Brain pericyte (primary cell): ENCODE measurements at regions not wholly inside any gene's neighbourhood (a gene's known extent, or its start where the extent isn't known, plus 50 kb on each side); places are given as distances from the start of the nearest gene placed in this dataset.

Experiments used
- DNase-seq: peaks from one replicate; pipeline ENCODE4 v3.0.0-alpha.2; 2012; ENCODE audit warnings: low read depth, low spot score

DNA sequence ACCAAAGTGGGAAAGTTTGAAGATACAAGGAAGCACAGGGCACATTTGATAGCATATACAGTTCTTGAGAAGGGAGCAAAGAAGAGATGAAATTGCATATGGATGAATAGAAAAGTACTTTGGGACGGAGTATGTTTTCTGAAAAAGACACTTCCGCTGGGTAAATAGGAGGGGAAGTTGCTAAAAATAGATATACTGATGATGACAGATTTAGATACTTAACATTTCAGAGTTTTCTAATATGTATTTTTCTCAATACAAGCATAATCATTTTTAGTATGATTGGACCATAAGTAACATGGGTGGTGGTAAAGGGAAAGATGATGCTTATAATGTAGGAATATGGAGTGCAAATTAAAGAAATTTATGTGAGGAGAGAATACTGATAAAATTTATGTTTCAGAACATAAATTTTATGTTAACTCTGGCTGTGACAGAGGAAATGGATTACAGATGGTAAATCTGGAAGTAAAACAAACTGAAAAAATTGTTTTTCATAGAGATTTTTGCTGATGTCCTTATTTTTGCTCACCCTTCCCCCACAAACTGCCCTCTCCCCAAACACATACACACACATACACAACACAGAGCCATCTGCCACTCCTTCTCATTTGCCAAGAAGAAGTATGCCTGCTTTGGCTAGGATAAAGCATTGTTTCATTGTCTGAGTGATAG, 583.9 kb upstream of the MIR17HG start:
- no peak for DNase-seq

DNA sequence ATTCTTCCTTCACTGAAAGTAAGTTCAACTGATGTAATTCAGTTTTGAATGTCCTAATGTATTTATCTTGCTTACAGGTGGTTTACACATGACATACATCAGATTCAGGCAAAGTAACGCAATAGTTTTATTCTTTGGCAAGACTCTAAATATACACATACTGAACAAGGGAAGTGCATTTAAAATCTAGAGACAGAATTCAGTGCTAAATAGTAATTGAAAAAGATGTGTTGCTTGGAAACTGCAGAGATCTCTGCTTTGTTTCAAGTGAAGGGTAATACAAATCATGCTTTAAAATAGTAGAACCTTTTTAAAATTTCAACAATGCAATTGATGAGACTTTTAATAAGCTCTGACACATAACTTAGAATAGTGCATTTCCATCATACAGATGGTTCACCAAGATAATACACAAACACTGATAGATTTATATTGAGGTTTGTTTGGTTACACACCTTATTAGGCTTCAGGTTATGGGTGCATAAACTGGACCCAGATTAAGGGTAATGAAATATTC, 581.0 kb upstream of the MIR17HG start:
- no peak for DNase-seq

DNA sequence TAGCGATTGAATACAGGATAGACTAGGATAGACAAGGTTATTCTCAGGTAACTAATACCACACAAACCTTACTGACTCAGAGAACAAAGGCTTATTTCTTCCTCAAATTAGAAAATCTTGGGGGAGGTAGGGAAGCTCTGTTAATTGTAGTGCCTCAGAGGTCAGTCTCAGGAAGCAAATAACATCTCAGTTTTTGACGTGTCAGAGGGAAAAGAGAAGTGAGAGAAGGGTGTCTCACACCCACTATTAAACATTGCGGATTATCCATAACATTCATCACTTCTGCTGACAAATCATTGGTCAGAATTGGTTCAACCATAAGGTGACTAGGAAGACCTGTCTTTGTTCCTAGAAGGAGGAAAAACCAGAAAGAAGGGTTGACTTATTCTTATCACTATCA, 579.4 kb upstream of the MIR17HG start:
- DNase-seq: no peak

DNA sequence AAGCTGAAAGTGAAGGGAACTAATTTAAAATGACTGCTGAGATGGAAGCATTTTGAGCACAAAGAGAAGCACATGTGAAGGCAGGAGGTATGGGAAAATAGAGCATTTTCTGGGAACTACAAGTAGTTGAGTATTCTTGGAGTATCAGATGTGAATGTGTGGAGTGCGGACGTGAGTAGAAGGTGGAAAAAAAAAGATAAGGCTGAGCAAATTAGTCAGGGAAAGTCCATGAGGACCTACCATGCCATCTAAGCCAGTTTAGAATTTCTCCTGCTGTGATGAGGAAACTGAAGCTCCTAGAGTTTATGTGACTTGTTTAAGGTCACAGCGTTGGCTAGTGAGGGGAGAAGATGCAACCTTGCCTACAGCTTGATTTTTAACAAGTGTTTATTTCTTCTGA, 578.1 kb upstream of the MIR17HG start:
- no peak for DNase-seq

DNA sequence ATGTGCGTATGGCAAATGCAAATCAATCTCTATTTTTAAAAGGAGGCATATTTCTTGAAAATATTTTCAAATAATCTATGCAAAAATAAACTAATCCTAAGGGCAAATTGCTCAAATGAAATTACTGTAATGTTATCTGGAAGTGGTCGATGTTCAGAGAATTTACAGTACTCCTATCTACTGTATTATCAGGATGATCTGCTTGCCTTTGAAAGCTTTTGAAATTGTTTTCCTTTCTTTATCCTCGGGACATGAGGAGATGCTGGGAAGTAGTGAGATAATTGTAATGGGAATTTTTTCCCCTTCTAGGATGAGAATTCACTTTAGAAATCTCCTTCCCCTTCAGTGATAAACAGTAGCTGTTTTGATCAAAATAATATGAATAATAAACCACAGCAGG, 577.2 kb upstream of the MIR17HG start:
- DNase-seq: no peak

DNA sequence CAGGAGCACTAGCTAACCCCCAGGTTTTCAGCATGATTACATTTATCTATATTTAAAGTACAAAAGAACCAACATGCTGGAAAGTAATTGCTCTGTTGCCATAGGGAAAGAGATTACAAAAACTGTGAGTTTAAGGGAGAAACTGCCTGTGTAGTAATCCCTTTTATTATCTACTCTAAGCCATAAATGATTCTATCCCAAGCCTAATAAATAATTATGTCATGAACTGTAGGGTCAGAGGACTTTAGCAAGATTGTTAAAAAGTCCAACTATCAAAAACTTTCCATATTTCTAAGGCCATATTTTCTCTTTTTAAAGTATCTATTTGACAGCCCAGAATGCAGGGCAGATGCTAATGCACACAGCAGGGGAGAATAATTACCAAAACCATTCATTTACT, 573.8 kb upstream of the MIR17HG start:
- no peak for DNase-seq

DNA sequence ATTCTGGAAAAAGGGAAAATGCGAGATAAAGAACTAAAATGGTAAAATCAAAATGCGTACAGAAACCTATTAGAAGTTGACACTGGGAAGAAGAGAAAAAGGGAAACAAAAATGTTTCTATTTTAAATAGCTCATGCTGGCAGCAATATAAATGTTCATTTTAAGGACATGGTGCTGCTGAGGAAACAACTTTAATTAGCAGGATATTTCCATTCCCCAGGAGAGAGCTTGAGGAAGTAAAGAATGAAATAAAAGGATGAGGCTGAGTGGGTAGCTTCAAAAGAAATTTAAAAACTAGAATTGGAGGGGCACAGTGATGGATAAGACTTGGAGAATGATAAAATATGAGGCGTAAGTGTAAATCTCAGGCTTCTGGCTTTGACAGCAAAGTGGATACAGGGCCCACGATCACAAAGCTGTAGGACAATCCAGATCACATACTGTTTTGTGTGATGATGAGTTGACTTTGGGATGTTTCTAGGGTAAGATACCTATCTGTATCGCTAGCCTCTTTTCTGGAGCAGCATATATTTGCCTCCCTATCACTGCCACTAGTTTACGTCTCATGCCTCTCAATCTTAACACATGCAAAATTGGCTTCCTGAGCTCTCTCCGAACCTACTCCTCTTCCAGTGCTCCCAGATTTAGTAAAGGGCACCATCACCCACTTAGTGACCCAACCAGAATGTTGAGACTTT, 571.3 kb upstream of the MIR17HG start:
- no peak for DNase-seq

DNA sequence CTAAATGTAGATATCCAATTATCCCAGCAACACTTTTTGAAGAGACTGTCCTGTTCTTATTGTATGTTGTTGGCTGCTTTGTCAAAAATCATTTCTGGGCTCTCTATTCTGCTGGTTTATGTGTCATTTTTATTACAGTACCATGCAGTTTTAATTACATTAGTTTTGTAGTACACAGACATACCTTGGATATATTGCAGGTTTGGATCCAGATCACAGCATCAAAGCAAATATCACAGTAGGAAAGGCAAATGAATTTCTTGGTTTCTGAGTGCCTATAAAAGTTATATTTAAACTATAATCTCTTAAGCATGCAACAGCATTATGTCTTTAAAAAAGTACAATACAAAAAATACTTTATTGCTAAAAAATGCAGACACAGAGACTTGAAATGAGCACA, 564.2 kb upstream of the MIR17HG start:
- DNase-seq: no peak

DNA sequence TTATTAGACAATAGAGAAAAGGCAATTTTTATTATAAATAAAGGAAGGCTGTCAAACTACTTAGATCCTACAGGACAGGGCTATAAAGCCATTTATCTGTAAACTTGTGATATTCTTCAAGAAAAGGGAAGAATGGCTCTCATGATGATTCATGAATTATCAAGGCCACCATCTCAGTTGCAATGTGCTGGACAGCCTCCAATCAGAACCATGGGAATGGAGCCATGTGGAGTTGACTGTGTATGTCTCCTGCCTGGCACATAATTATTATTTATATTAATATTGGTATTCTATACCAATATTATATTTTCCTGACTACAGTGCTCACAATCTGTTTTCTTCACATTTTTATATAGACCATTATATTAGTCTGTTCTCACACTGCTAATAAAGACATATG, 560.5 kb upstream of the MIR17HG start:
- DNase-seq: no peak

DNA sequence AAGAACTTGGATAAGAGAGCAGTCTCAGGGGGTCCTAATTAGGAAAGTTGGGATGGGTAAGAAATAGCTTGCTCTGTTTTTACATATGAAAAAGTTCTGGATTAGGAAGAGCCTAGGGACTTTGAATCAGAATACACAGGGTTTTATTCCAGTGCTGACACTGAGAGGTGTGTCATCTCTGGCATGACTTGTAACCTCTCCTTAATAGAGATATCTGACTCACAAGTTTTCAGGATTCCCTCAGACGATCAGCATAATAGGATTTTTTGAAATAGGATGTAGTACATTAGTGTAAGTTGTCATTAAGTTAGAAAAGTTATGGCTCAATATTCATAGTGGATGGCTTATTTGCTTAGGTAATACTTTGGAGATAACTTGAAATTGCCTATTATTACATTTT, 555.2 kb upstream of the MIR17HG start:
- no peak for DNase-seq

DNA sequence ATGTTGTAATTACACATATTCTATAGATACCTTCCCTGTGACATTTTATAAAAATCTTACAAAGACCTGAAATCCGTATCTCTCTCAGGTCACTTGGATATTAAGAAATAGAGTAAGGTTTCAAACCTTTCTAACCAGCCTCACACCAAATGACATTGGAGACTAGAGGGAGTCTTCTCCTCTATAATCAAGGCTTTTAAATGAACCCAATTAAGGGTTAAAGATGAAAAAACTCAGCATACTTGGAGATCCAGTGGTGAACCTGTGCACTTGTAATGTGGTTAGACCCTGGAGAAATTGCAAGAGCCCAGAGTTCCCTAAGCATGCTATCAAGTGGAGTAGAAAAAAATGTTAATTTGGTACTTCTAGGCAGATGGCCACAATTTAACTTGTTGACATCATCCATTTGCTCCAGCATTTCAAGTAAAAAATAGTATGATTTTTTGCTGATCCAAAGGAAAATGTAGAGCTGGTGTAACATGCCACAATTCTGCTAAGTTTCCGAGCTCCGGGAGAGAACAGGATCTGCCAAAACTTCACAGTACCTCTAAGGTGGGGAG, 554.1 kb upstream of the MIR17HG start:
- no peak for DNase-seq

DNA sequence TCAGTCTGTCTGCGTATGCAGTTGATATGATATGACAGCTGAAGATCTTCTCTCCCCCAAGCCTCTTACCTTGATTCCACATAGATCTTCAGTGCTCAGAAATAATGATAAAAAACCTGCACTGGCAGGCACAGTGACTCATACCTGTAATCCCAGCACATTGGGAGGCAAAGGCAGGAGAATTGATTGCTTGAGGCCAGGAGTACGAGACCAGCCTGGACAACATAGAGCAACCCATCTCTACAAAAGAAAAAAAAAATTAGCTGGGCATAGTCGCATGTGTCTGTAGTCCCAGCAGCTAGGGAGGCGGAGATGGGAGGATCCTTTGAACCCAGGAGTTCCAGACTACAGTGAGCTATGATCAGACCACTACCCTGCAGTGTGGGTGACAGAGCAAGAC, 551.0 kb upstream of the MIR17HG start:
- DNase-seq: no peak

DNA sequence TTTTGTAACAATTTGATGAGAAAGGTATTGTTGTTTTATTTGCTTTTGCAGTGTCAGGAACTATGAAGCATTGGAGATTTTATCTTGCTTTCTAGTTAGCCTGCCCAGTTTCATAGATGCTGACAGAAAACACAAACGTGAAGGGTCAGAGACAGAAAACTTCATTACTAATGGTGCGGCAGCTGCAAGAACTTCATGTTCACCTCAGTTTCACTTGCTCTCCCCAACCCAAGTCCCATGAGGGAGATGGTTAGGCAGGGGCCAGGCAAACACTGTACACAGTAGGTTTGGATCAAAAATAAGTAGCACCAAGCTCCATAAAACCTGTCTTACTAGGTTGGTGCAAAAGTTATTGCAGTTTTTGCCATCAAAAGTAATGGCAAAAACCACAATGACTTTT, 550.2 kb upstream of the MIR17HG start:
- DNase-seq: no peak

DNA sequence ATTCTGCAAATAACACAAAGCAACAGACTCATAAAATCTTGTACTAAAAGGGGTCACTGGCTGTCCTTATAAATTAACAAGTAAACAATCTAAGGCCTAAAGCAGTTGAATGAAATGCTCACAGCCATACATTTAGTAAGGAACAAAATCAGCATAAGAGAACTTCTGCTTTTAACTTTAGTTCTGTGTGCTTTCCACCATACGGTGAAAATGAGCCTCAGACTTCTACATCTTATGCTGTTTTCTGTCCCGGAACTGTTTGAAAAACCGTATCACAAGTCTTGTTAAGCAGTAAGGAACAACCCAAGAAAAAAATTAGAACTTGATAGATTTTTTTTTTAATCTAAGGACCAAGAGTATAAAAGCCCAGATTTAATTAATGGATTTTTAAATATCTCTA, 549.1 kb upstream of the MIR17HG start:
- no peak for DNase-seq

DNA sequence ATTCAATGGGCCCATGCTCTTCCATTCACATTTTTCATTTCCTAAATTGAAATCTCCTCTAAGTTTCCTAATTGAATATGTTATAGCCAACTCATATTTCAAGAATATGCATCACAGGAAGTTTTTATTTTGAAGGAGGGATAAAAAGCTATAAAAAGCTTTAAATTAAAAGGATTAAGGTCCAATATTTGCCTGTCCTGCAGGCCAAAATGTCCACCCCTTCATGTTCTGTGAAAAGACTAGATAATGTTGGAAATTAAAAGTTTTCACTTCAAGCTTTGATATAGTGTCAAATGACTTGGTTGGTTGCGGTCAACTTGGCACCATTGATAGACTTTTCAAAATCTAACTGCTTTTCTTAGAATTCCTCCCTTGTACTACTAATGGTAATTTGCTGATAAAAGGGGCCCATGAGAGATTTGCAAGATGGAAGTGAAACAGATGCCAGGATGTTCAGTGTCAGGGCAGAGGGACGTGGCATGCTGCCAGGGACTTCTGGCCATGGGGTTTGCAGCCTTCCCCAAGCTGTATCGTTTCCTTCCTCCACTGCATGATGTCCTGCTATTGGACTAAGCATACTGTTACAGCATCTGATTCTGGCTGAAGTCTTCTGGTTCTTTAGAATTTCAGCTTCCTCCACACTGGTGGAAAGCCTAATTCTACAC, 547.3 kb upstream of the MIR17HG start:
- DNase-seq: no peak

DNA sequence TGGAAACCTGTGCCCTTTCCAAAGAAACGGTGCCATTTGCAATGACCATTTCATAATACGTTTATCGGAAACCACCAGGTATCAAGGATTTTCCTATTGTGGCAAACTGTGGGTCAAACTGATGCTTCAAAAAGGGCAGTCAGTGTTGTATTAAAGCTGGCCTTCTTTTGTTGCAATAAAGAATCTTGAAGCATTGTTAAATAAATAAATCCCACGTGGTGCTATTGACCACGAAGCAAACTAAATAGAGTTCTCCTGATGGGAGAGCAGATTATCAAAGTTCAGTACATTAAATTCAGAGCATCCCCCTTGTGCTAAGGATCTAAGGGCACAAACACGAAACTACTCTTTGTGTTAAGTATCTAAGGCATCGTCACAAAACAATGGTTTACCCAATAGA, 545.9 kb upstream of the MIR17HG start:
- no peak for DNase-seq

DNA sequence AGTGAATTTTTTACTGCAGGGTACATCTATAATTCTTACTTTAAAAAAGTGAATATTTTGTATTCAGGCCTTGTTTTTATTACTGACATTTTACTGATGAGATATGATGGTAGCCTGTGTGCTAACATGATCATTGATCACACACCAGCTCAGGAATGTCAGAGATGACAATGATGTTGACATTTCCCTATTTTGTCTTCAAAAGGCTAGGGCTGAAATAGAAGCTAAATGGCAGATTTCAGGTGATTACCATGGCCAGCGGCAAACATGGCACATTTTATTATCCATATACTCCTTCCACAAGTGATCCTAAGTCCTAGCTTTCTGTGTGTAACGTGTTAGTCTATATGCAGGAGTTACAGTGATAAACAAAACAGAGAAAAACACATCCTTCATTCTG, 544.3 kb upstream of the MIR17HG start:
- no peak for DNase-seq

DNA sequence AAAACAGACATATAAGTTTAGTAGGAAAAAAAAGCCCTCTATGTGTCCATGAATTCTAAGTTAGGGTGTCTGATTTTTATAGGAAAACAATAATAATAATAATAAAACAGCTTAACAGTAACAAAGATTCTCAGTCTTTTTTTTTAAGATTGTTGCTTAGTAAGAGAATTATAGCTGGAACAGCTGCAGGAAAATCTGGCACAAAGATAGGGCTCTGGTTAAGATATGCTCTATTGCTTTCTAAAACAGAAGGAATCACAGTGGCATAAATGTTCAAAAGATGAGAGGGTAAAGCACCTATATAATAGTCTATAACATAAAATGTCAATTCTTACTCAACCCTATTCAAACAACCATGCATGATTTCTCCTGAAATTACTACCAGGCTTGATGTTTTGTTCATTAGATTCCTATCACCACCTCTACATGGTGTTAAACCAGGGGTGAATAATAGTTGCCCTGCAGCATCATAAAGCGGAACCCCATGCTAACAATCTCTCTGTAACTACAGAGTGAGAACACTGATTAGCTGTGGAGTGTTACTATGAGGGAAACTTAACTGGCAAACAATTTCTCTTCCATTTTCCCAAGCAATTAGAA, 541.4 kb upstream of the MIR17HG start:
- no peak for DNase-seq

DNA sequence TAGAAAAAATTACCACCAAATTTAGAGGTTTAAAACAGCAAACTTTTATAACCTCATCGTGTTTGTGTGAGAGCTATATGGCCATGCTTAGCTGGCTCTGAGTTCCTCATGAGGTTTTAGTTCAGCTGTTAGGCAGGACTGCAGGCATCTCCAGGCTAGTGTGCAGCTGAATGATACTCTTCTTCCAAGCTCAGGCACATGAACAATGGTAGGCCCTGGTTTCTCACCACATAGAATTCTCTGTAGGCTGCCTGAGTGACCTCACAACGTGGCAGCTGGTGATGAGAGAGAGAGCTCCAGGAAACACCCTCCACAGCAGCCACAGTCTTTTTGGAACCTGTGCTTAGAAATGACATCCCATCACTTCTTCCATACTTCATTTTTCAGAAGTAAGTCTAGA, 540.6 kb upstream of the MIR17HG start:
- DNase-seq: no peak

DNA sequence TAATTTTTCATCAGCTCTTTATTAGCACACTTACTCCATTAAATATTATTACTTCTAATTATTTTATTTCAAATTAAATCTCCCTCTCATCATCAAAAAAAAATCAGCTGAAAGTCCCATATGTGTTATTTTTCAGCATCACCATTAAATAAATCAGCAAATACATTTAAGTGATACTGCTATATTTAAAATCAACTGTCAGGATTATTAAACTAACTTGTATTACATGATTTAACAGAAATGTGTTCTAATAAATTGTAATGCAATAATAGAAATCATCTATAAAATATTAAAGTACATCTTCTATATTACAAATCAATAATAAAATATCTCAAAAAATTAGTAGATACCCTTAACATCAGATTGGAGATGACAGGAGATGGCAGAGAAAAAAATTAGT, 538.6 kb upstream of the MIR17HG start:
- DNase-seq: no peak

DNA sequence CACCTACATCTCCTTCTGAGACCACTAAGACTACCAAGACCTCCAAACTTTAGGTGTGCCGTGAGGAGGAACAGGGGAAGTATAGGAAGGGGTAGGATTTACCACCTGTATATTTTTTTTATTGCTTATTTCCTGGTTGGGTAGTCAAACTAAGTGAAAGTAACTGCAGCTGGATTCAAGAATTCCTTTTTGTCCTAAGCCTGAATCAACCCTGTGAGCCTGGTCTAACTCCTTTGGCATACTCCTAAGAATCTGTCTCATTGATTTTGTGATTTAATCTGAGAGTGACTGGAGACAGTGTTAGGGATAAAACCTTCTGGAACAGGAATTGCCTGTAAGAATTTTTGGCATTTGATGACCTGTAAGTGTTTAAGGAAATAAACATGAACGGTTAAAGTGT, 523.5 kb upstream of the MIR17HG start:
- DNase-seq: no peak

DNA sequence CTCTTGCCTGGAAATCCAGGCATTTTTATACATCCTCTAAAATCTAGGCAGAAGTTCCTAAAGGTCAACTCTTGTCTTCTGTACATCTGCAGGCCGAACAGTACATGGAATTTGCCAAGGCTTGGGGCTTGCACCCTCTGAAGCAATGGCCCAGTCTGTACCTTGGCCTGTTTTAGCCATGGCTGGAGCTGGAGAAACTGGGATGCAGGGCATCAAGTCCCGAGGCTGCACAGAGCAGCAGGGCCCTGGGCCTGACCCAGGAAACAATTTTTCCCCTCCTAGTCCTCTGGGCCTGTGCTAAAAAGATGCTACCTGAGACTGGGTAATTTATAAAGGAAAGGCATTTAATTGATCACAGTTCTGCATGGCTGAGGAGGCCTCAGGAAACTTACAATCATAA, 520.8 kb upstream of the MIR17HG start:
- no peak for DNase-seq
